Retina (tissue), 1 donor: ENCODE measurements at regions not wholly inside any gene's neighbourhood (a gene's known extent, or its start where the extent isn't known, plus 50 kb on each side); places are given as distances from the start of the nearest gene placed in this dataset.

Experiments
- DNase-seq: peaks from one replicate; pipeline ENCODE4 v3.0.0-alpha.2; 2016

DNA sequence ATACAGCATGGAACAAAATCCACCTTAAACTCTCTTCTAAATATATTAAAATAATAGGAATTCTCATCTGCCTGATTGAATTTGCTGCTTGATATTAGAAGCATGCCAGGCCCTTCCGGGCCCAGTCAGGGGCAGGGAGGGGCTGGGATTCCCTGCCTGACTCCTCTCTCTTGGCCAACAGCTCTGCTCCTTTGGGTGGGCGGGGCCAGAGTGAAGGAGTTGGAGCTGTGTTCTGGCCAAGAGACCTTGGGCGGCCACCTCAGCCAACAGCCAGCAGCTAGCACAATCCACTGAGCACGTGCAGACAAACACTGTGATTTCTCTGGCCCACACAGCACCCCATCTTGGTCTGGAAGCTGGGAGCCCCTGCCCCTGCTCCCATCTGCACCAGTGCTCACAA is 140.3 kb downstream of the PJA1 start:
- no peak for DNase-seq

DNA sequence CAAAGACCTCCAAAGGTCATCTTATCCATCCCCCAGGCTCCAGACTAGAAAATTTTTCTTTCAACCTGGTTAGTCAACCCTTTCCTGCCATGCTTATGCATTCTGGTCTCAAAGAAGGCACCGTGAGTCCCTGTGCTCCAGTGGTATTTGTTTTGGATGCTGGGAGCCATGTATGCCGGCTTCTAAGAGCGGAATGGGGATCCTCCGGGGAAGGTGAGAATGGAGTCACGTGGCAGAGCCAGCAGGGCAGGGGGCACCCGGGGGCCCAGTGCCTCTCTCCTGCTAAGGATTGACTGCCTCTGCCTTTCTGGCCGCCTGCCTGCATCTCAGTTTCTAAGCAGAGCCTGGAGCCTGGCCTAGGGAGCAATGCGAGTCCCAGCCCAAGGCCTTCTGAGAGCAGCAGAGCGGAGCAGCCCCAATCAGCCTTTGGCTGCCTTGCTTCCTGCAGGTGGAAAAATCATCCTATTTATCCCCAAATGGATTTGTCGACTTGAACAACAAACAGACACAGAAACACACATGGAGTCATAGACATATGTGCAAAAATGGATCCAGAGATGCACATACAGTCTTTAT is 141.0 kb downstream of the PJA1 start:
- DNase-seq: no peak

- no peak for DNase-seq
Observed at GRCh38 chrX:69022430-69022829, 142.8 kb downstream of the PJA1 start.

GRCh38 chrX:69021141-69021960 is 143.9 kb downstream of the PJA1 start:
- no peak for DNase-seq

- no peak for DNase-seq
Observed at GRCh38 chrX:69020316-69020715, 144.9 kb downstream of the PJA1 start.

- DNase-seq: no peak
Observed at GRCh38 chrX:69019073-69019890, 146.0 kb downstream of the PJA1 start.

DNA sequence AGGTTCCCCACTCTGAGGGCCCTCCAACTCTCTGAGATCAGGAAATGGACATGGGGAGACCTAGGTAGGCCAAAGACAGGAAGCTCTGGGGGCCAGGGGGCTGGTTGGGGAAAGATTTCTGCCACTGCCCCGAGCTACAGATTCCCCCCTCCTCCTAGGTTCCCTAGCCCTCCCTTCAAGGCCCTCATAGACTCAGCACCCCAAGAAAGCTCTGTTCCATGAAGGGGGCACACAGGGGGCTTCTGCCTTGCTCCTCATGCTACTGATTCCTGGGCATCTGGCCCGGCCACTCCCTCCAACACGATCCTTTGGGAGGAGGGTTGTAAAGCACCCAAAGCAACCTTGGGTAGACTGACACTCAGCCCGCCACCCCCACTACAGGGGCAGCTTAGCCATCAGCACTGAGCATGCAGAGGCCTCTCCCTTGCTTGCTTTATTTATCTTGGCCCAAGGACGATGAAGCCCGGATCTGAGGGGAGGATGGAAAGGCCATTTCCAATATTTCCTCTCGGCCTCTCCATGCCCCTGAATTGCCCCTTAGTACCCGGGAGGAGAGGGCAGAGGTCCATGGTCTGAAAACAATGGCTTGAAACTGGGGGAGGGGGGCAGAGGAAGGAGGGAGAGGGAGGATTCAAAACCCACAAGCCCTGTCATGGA is 146.7 kb downstream of the PJA1 start:
- DNase-seq: no peak

- no peak for DNase-seq
Observed at GRCh38 chrX:69016293-69016941, 148.8 kb downstream of the PJA1 start.

GRCh38 chrX:69015564-69016292 is 149.5 kb downstream of the PJA1 start:
- DNase-seq: no peak

DNA sequence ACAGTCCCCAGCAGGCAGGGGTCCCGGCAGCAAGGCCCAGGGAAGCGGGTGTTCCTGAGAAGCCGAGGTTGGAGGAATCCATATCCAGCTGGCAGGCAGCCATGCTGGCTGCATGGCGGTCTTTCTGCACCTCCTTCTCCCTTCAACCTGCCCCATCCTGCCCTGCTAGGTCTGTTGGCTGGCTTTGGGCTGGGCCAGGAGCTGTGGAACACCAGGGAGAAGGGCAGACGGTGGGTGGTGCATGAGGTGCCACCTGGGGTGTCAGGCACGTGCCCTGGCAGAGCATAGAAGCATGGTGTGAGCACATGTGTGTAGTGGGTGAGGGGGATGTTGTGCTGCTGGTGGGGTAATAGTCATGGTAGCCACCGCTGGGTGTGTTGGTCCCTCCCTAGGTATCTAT is 150.1 kb downstream of the PJA1 start:
- DNase-seq: no peak

DNA sequence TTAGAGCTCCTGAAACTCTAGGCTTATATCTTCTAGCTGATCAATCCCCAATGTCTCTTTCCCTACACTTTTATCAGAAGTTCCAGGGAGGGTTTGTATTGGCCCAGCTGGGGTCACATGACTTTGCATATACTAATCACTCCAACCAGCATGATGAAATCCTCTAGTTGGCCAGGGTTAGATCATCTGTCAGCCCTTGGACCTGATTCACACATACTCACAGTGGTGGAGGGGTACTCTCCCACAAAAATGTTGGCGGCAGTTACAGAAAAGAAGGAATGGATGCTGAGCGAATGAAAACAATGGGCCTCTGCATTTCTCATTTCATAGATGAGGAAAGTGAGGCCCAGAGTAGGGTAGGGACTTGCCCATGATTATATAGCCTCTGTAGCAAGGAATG is 151.1 kb downstream of the PJA1 start:
- no peak for DNase-seq

- DNase-seq: no peak
Observed at GRCh38 chrX:69010339-69010738, 154.9 kb downstream of the PJA1 start.

- no peak for DNase-seq
Observed at GRCh38 chrX:69000877-69001276, 164.4 kb downstream of the PJA1 start.

DNA sequence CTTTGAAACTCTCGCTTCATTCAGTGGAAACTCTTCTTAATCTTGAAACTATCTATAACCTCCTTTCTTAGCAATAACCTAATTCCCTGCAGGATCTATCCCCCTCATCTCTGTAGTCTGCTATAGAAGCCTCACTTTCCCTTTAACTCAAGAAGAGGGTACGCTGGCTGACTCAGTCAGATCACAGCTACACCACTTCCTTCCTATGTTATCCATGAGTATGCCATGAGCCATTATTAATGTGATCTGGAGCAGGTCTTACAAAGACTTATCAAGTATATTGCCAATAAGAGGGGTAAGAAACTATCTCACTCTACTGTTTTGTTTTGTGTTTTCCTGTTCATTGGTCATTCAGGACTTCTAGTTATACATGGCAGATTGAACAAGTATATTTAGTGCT is 165.3 kb downstream of the PJA1 start:
- no peak for DNase-seq

GRCh38 chrX:68999356-68999755 is 165.9 kb downstream of the PJA1 start:
- DNase-seq: no peak

GRCh38 chrX:68998716-68999115 is 166.5 kb downstream of the PJA1 start:
- DNase-seq: no peak

DNA sequence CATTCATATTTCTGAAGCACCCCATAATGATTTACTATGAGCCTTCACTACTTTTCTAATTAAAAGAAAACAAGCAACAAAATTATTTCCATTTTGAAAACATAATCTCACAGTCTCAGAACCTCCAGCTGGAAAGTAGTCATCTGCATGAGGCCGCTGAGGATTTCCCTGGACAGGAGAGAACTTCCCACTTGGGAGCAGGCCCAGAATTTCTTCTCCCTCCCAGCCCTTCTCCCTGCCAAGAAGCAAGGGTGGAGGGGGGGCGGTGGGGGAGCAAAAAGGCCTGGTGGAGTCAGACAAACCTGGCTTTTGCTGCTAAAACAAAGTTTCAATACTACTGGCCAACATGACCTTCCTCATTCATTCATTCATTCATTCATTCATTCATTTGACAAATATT is 167.3 kb downstream of the PJA1 start:
- DNase-seq: no peak

- DNase-seq: no peak
Observed at GRCh38 chrX:68997511-68997910, 167.7 kb downstream of the PJA1 start.

DNA sequence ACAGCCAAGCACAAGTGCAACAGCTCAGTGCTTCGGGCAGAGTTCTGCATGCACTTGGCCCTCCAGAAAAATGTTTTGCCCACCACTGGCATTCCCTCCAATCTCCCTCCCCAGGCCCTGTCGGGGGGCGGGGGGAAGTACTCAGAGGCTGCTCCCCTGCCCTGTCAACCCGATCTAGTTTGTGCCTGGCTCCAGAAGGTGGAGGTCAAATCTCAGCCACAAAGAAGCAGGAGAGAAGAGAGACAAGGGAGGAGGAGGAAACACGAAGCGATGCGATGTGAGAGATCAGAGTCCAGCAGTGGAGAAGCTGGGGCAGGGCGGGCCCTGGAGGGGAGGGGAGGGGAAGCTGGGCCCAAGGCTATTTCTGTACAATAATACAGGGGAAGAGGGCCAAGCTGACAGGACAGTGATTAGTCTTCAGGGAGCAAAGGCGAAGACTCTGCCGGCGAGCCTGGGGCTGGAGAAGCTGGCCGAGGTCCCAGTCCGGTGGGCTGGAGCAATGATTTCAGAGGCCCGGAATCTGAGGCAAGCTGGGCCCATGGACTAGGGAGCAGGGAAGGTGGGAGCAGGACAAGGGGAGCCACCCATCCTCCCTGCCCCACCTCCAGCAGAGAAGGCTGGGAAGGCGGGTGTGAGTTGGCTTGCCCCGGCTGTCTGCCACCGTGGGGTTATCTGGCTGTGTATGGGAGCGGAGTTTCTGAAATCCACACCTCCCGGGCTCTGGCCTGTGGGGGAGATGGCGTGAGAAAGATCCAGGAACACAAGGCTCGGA is 167.1 kb downstream of the EFNB1 start:
- DNase-seq: no peak

GRCh38 chrX:68995386-68995779 is 166.6 kb downstream of the EFNB1 start:
- no peak for DNase-seq

DNA sequence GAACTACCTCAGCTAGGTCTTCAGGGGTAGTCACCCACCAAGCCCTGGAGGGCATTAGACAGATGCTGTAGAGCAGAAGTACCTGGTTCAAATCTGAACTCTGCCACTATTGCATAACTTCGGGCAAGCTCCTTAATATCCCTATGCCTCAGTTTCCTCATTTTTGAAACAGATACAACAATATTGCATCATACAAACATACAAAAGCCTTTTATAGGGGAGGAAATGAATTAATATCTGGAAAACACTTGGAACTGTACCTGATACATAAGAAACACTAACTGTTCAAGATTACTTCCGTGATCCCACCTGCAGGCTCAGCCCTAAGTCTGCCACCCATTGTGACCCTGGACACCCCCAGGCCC is 166.1 kb downstream of the EFNB1 start:
- DNase-seq: no peak
